ENCODE measurements at regions not wholly inside any gene's neighbourhood (a gene's known extent, or its start where the extent isn't known, plus 50 kb on each side); places are given as distances from the start of the nearest gene placed in this dataset.

- Mint-ChIP-seq H3K27ac (no peak overlapping the region), H3K27me3 (ENCODE audit: low read depth in 2 of 2) (peaks cover 2 to 8% of the 10 kb centered on the region in 2 donors), H3K36me3 (no peaks in the 10 kb centered on the region), H3K4me3 (no peak overlapping the region), H3K4me1 (no peaks in the 10 kb centered on the region), H3K9me3 (no peaks in the 10 kb centered on the region)
- Histone ChIP-seq H3K27me3 (ENCODE audit: control insufficient read depth, insufficient read depth, low read length) (no peaks in the 10 kb centered on the region), H3K9me3 (ENCODE audit: control insufficient read depth, insufficient read depth, low read length) (no peaks in the 10 kb centered on the region), H3K4me3 (ENCODE audit: low read length) (no peak overlapping the region), H3K36me3 (ENCODE audit: control insufficient read depth, insufficient read depth, low read length) (no peaks in the 10 kb centered on the region), H3K27ac (ENCODE audit: low read length) (no peak overlapping the region), H3K4me1 (ENCODE audit: control insufficient read depth, insufficient read depth, low read length) (no peaks in the 10 kb centered on the region)
- DNase-seq (no peak), ATAC-seq (no peak)
- 96% methylated on average over 3 of the region's 3 CpGs for WGBS (ENCODE audit: insufficient coverage)
- TF ChIP-seq, protein P1, sequence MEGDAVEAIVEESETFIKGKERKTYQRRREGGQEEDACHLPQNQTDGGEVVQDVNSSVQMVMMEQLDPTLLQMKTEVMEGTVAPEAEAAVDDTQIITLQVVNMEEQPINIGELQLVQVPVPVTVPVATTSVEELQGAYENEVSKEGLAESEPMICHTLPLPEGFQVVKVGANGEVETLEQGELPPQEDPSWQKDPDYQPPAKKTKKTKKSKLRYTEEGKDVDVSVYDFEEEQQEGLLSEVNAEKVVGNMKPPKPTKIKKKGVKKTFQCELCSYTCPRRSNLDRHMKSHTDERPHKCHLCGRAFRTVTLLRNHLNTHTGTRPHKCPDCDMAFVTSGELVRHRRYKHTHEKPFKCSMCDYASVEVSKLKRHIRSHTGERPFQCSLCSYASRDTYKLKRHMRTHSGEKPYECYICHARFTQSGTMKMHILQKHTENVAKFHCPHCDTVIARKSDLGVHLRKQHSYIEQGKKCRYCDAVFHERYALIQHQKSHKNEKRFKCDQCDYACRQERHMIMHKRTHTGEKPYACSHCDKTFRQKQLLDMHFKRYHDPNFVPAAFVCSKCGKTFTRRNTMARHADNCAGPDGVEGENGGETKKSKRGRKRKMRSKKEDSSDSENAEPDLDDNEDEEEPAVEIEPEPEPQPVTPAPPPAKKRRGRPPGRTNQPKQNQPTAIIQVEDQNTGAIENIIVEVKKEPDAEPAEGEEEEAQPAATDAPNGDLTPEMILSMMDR (IDR thresholded peaks at IDR 0.05) = no peak
- intact Hi-C loops (cut with micrococcal nuclease) = no loop called here
These were observed 152.2 kb upstream of the NFIA start for GRCh38 chr1:60930130-60930529.

DNA sequence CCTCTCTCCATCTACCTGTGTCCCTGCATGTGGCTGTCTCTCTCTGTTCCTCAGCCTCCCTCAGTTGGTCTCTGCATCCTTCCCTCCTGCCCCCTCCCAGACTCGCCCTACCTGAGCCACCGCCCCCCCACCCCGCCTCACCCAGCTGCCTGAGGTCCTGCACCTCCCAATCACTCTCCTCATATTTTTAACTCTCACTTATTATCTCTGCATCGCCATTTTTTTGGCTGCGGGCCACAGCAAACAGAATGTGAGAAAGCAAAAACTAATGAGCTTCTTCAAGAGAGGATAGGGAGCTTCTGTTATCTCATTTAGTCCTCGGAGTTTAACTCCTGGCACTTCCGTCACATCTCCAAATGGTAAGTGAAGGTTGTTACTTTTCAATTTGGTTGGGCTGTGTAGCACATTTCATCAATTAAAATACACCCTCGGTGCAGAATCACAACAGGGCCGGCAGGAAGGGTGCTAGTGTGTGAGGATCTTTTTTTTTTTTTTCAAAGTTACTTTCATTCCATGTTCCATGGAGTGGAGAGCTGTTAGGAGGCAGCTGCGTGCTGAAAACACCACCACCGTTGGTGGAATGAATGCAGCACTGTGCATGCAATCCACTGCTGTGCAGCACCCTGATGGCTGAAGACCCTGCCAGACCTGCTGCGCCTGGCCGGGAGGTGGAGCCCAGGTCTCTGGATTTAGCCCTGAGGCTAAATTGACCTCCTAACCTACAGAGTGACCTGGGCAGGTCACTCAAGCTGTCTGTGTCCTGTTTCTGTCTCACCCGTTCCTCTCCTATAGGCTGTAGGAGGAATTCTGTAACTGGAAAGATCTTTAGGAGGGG is 157.2 kb upstream of the NFIA start:
- Mint-ChIP-seq H3K4me3 (no peak overlapping the region), H3K9me3 (no peaks in the 10 kb centered on the region), H3K36me3 (no peaks in the 10 kb centered on the region), H3K27me3 (ENCODE audit: low read depth in 2 of 2) (no peaks in the 10 kb centered on the region), H3K4me1 (no peaks in the 10 kb centered on the region), H3K27ac (no peak overlapping the region)
- H3K4me3 ChIP-seq (ENCODE audit: low read length) = no peak overlapping the region
- H3K9me3 ChIP-seq (ENCODE audit: control insufficient read depth, insufficient read depth, low read length) = no peaks in the 10 kb centered on the region
- H3K27ac ChIP-seq (ENCODE audit: low read length) = no peak overlapping the region
- no peaks in the 10 kb centered on the region for H3K4me1 ChIP-seq (ENCODE audit: control insufficient read depth, insufficient read depth, low read length)
- no peaks in the 10 kb centered on the region for H3K36me3 ChIP-seq (ENCODE audit: control insufficient read depth, insufficient read depth, low read length)
- no peaks in the 10 kb centered on the region for H3K27me3 ChIP-seq (ENCODE audit: control insufficient read depth, insufficient read depth, low read length)
- intact Hi-C loops (cut with micrococcal nuclease) = no loop called here
- TF ChIP-seq, protein P1 (IDR thresholded peaks at IDR 0.05) = no peak
- ATAC-seq (no peak), DNase-seq (no peak)
- WGBS (ENCODE audit: insufficient coverage) = 78% methylated on average over 13 of the region's 14 CpGs

GRCh38 chr1:60924165-60924564 is 158.2 kb upstream of the NFIA start:
- H3K27ac Mint-ChIP-seq = no peak overlapping the region
- H3K27me3 Mint-ChIP-seq (ENCODE audit: low read depth in 2 of 2) = no peaks in the 10 kb centered on the region
- H3K27ac ChIP-seq (ENCODE audit: low read length) = no peak overlapping the region
- TF ChIP-seq, protein P1 (IDR thresholded peaks at IDR 0.05) = no peak
- no peaks in the 10 kb centered on the region for H3K36me3 Mint-ChIP-seq
- no peak for ATAC-seq
- intact Hi-C loops (cut with micrococcal nuclease) = no loop called here
- H3K9me3 ChIP-seq (ENCODE audit: control insufficient read depth, insufficient read depth, low read length) = no peaks in the 10 kb centered on the region
- no peaks in the 10 kb centered on the region for H3K9me3 Mint-ChIP-seq
- no peaks in the 10 kb centered on the region for H3K27me3 ChIP-seq (ENCODE audit: control insufficient read depth, insufficient read depth, low read length)
- H3K4me3 ChIP-seq (ENCODE audit: low read length) = no peak overlapping the region
- H3K4me1 ChIP-seq (ENCODE audit: control insufficient read depth, insufficient read depth, low read length) = no peaks in the 10 kb centered on the region
- WGBS (ENCODE audit: insufficient coverage) = 94% methylated on average over 3 of the region's 3 CpGs
- no peaks in the 10 kb centered on the region for H3K36me3 ChIP-seq (ENCODE audit: control insufficient read depth, insufficient read depth, low read length)
- DNase-seq = no peak
- H3K4me1 Mint-ChIP-seq = no peaks in the 10 kb centered on the region
- no peak overlapping the region for H3K4me3 Mint-ChIP-seq
